HepG2 (cell line): ENCODE measurements at regions not wholly inside any gene's neighbourhood (a gene's known extent, or its start where the extent isn't known, plus 50 kb on each side); places are given as distances from the start of the nearest gene placed in this dataset.

ENCODE experiments used
- POLR2AphosphoS5 ChIP-seq: IDR thresholded peaks from 2 replicates; pipeline ENCODE4 v1.6.1; 2012; ENCODE audit warnings: low read depth, low read length
- ZNF629 ChIP-seq: sonication (generic); formaldehyde crosslinking; conservative IDR thresholded peaks from 2 replicates; pipeline ENCODE4 v1.5.0; 2020; ENCODE audit warnings: missing genetic modification reagents
- ZNF747 ChIP-seq: sonication (generic); formaldehyde crosslinking; IDR thresholded peaks from 2 replicates; pipeline ENCODE4 v1.8.1; 2023; ENCODE audit warnings: missing genetic modification reagents, mild to moderate bottlenecking, borderline replicate concordance
- TF ChIP-seq, protein P1 (sequence below): sonication (generic); formaldehyde crosslinking; IDR thresholded peaks from 2 replicates; pipeline ENCODE4 v1.5.0; 2020; ENCODE audit warnings: mild to moderate bottlenecking, missing genetic modification reagents, moderate library complexity

DNA sequence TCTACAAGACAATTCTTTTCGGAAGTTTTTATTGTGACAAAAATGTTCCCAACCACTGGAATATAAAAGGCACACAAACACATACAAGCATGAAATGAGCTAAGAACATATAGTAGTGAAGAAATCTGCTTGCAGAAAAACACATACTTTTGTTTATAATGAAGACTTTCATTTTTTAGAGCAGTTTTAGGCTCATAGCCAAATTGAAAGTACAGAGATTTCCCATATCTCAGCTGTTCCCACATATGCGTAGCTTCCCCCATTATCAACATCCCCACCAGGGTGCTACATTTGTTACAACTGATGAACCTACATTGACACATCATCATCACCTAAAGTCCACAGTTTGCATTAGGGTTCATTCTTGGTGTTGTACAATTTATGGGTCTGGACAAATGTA, 249.4 kb downstream of the KCTD12 start:
- TF ChIP-seq POLR2AphosphoS5: no peak
- no peak for TF ChIP-seq ZNF747 (CRISPR knock-in tag)
- no peak for TF ChIP-seq ZNF629 (CRISPR knock-in tag)
- TF ChIP-seq, protein P1, sequence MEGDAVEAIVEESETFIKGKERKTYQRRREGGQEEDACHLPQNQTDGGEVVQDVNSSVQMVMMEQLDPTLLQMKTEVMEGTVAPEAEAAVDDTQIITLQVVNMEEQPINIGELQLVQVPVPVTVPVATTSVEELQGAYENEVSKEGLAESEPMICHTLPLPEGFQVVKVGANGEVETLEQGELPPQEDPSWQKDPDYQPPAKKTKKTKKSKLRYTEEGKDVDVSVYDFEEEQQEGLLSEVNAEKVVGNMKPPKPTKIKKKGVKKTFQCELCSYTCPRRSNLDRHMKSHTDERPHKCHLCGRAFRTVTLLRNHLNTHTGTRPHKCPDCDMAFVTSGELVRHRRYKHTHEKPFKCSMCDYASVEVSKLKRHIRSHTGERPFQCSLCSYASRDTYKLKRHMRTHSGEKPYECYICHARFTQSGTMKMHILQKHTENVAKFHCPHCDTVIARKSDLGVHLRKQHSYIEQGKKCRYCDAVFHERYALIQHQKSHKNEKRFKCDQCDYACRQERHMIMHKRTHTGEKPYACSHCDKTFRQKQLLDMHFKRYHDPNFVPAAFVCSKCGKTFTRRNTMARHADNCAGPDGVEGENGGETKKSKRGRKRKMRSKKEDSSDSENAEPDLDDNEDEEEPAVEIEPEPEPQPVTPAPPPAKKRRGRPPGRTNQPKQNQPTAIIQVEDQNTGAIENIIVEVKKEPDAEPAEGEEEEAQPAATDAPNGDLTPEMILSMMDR (CRISPR knock-in tag): no peak
